ENCODE measurements at regions not wholly inside any gene's neighbourhood (a gene's known extent, or its start where the extent isn't known, plus 50 kb on each side); places are given as distances from the start of the nearest gene placed in this dataset.

DNA sequence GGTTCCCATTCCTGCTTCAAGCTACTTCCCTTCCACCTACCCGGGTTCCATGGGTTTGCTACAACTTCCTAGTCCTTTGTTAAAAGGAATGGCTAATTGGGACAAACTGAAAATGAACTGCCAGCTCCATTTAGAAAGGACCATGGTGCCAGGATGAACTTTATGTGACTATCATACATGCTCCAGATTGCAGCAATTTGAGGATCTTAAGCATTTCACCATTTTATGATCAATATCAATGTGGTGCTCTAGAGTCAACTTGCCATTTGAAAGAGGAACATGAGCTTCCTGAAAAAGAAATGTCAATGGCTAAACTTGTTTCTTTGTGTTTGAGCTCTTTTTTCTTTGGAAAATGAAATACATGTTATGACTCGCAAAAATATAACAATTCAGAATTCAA lies 92.7 kb upstream of the IL15 start:
- TF ChIP-seq CTCF (IDR thresholded peaks at IDR 0.05) = no peak

DNA sequence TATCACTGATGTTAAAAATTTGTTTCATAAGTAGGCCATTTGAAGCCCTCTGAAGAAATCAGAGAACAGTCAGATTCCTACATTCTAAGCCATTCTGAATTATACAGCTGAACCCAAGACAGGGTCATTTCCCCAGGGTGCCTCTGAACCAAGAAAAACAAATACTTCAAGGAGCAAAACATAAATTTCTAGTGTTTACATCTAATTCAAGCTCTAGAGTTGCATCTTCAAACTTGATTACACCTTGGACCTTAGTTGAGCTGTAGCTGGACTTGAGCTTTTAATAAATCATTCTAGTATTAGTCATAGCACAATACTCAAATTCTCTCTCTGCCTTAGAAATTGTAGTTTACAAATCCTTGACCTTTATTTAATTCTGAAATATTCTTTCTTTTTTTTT lies 87.6 kb upstream of the IL15 start:
- TF ChIP-seq CTCF (IDR thresholded peaks at IDR 0.05) = no peak

GRCh38 chr4:141560056-141560455 lies 76.3 kb upstream of the IL15 start:
- no peak for TF ChIP-seq CTCF (IDR thresholded peaks at IDR 0.05)

DNA sequence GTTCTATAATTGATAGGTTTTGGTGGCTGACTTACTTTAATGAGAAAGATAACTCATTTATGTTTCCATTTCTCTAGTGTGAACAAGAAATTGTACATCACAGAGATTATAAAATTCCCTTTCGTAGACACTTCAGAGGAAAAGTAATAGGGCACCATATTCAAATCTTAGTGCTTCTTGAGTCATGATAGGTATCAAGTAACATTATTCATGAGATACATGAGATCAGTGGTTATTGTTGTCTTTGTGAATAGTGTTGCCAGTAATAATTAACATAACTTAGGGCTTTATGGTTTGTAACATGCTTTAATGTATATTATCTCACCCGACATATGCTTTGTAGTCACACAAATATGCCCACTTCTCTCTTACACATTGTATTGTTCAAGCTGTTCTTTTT lies 73.7 kb upstream of the IL15 start:
- no peak for TF ChIP-seq CTCF (IDR thresholded peaks at IDR 0.05)

DNA sequence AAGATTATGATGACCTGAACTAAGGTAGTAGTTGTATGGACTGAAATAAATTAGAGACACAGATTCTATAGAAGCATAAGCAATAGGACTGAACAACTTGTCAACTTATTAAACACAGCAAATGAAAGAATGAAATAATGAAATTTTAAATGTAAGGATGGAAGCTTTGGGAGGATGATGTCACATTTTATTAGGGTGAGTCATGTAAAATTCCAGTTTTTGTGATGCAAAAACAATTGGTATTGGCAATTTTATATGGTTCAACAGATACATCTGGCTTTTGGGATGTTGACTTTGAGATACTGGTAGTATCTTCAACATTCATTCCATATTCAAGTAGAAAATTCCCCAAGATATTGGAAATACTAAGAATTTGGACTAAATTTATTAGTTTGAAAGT lies 72.7 kb upstream of the IL15 start:
- no peak for TF ChIP-seq CTCF (IDR thresholded peaks at IDR 0.05)

GRCh38 chr4:141565379-141566089 lies 70.8 kb upstream of the IL15 start:
- no peak for TF ChIP-seq CTCF (IDR thresholded peaks at IDR 0.05)

DNA sequence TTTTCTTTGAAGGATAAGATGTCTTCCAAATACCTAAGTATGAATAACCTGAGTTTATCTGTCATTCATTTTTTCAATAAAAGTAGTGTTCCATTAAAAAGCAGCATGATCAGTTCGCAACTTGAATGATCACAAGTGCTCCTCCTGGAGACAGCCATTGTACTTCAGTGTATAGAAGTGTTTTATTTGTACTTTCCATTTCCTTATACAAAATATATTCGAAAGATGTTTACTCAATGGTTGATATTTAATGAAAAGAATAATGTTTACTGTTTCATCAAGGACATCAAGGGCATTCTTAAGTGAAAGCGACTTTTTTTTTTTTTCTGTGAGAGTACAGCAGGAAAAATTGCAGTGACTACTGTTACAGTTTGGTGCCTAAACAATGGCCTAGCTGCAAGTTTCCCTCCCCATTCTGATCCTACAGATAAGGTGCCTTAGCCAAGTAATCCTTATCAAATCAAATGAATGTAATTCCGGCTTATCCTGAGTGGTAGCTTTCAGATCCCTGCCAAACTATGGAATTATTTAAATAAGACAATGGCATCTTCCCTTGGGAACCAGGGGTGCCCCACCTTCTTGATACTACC lies 69.0 kb upstream of the IL15 start:
- TF ChIP-seq CTCF (IDR thresholded peaks at IDR 0.05) = no peak

Measured in LNCAP (cell line).